GM12891 (cell line): ENCODE measurements at regions not wholly inside any gene's neighbourhood (a gene's known extent, or its start where the extent isn't known, plus 50 kb on each side); places are given as distances from the start of the nearest gene placed in this dataset.
"Not testable (repeated sequence)": the region's sequence is repeated elsewhere in the genome, so short reads cannot be mapped to it uniquely, and the experiment has no call there.

Experiments
- DNase-seq: peaks from one replicate; pipeline ENCODE4 v3.0.0; 2011; ENCODE audit warnings: low spot score; ENCODE audit not compliant: insufficient read length
- FAIRE-seq: peaks from 2 replicates; lab custom pipeline; 2011; peaks lifted over from hg19 to GRCh38; lab: Jason Lieb, UNC
- PAX5 ChIP-seq: IDR thresholded peaks from 2 replicates; pipeline ENCODE4 v1.6.1; 2011; ENCODE audit warnings: low read length, moderate library complexity, mild to moderate bottlenecking; ENCODE audit not compliant: insufficient read depth, severe bottlenecking
- POLR2A ChIP-seq: IDR thresholded peaks from 2 replicates; pipeline ENCODE4 v1.6.1; 2011; ENCODE audit warnings: low read depth, low read length, control low read depth
- POLR2AphosphoS5 ChIP-seq: IDR thresholded peaks from 2 replicates; pipeline ENCODE4 v1.6.1; 2011; ENCODE audit warnings: low read depth, low read length, control low read depth
- POU2F2 ChIP-seq: IDR thresholded peaks from 2 replicates; pipeline ENCODE4 v1.6.1; 2011; ENCODE audit warnings: low read depth, mild to moderate bottlenecking, control low read depth, low read length, moderate library complexity
- SPI1 ChIP-seq: IDR thresholded peaks from 2 replicates; pipeline ENCODE4 v1.6.1; 2011; ENCODE audit warnings: low read depth, low read length, control low read depth
- TAF1 ChIP-seq: IDR thresholded peaks from 2 replicates; pipeline ENCODE4 v1.6.1; 2011; ENCODE audit warnings: low read depth, low read length, control low read depth

DNA sequence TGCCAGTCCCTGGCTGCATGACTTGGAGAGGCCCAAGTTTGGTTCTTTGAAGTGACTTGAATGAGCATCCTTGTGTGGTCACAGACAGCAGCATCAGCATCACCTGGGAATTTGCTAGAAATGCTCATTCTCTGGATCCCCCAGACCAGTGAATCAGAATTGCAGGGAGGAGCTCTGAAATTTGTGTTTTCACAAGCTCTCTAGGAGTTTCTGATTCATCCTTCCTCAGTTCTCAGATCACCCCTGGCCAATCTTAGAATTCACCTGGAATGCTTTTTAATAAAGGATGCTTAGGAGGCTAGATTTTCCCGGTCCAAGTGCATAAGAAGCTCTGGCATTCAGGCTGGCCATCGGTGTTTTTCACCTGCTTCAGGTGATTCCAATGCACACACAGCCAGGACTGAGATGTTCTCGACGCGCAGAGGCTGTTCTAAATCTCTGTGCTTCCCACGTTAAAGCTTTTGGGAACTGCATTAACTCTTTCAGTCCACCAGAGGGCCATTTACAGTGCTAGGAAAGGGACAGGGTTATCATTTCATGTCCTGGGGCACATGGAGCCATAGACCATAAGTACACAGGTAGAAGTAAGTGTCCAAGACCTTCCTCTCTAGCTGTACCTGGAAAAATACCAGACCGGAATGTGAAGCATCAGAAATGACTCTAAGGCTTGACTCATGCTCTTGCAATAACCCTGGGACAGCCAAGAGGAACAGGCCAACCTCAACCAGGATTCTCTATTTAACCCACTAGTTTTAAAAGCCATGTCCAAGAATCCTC, 85.7 kb upstream of the XYLT1 start:
- FAIRE-seq (peak; percentile 35), DNase-seq (no peak)
- TF ChIP-seq PAX5 = no peak
- no peak for TF ChIP-seq POLR2A
- TF ChIP-seq TAF1 = no peak
- TF ChIP-seq SPI1 = no peak
- TF ChIP-seq POU2F2 = no peak
- no peak for TF ChIP-seq POLR2AphosphoS5

DNA sequence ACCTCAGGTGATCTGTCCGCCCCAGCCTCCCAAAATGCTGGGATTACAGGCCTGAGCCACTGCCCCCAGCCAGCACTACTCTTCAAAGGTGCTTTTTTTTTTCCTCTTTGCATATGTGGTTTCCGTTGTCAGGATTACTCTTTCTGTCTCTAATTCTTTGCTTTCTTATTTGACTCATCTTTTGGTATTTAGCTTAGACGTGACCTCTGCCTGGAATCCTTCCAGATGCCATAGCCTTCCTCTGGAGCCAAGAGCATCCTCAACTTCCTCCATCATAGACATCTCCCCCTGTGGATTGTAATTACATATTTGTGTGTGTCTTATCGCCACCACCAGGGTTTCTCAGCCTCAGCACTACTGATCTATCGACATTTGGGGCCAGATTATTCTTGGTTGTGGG, 84.4 kb upstream of the XYLT1 start:
- TF ChIP-seq TAF1 (no peak), POU2F2 (no peak), PAX5 (no peak), POLR2A (no peak), POLR2AphosphoS5 (no peak), SPI1 (no peak)
- DNase-seq (no peak), FAIRE-seq (no peak)

DNA sequence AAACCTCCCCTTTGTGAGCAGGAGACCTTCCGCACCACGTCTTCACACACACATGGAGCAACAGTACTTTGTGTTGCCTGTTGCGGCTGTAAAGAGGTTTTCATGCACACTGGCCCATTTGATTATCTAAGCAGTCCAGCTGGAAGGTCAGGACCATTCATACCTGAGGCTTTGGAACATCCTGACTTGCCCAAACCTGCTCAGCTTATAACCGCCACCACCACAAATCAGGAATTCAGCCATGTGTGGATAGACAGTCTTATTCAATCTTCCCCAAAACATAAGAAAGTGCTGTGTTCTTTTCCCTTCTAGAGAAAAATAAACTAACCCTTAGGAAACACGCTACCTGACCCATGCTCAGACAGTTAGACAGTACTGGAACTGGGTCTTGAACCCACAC, 81.6 kb upstream of the XYLT1 start:
- FAIRE-seq = no peak
- no peak for DNase-seq
- TF ChIP-seq POLR2A (no peak), SPI1 (no peak), PAX5 (no peak), POU2F2 (no peak), POLR2AphosphoS5 (no peak), TAF1 (no peak)

DNA sequence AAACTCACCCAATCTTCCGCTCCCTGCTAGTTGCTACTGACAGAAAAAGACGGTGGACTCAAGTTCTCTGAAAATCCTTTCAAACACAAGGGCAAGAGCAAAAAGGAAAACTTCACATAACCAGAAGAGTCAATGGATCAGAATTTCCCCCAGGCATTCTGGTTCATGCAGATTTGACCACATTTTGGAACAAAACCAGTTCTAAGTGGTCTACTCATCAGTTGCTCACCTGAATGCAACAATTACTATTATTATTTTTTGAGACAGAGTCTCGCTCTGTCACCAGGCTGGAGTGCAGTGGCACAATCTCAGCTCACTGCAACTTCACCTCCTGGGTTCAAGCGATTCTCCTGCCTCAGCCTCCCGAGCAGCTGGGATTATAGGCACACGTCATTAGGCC, 80.9 kb upstream of the XYLT1 start:
- DNase-seq, FAIRE-seq: not testable (repeated sequence)

DNA sequence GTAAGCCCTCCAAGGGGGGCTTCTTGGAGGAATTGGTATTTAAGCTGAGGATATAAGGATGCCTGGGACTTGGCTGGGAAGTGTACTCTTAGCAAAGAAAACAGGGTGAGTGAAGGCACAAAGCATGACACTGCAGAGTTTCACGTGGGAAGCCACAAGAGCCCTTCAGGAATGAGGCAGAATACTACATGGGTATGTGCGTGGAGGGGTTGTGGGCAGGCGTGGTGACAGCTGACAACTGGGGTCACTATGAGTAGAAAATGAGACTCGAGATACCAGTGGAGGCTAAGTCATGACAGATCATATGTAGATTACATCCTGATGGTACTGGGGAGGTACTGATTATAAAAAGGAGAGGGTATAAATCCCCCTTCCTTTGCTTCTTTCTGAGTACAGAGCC, 78.1 kb upstream of the XYLT1 start:
- TF ChIP-seq PAX5 (no peak), TAF1 (no peak), POLR2A (no peak), SPI1 (no peak), POU2F2 (no peak), POLR2AphosphoS5 (no peak)
- DNase-seq (no peak), FAIRE-seq (no peak)

DNA sequence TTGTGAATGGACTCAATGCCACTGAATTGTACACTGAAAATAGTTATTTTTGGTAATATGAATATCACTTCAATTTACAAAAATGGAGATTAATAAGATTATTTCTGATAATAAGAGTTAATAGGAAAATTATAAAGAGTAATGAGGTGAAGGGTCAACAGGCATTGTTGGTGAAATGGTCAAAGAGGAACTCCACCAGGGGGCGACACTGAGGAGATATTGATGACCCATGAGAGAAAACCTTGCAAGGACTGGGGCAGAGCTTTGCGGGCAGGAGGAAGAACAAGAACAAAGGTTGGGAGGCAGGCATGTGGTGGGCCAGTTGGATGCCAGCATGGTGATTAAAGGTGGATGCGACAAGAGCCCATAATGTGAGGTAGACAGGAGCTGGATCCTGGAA, 74.0 kb upstream of the XYLT1 start:
- FAIRE-seq (no peak), DNase-seq (no peak)
- TF ChIP-seq POLR2AphosphoS5 (no peak), SPI1 (no peak), PAX5 (no peak), TAF1 (no peak), POLR2A (no peak)

DNA sequence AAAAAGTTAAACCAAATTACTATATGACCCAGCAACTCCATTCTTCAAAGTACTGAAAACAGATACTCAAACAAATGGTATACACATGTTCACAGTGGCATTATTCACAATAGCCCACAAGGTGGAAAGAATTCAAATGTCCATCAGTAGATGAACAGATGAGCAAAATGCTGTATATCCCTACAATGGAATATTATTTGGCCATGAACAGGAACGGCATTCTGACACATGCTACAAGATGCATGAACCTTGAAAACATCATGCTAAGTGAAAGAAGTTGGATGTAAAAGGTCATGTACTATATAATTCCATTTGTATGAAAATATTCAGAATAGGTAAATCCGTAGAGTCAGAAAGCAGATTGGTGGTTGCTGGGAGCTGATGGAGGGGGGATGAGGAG, 73.5 kb upstream of the XYLT1 start:
- no peak for DNase-seq
- no peak for FAIRE-seq
- no peak for TF ChIP-seq POU2F2
- no peak for TF ChIP-seq PAX5
- no peak for TF ChIP-seq SPI1
- TF ChIP-seq POLR2AphosphoS5 = no peak
- no peak for TF ChIP-seq TAF1
- TF ChIP-seq POLR2A = no peak

DNA sequence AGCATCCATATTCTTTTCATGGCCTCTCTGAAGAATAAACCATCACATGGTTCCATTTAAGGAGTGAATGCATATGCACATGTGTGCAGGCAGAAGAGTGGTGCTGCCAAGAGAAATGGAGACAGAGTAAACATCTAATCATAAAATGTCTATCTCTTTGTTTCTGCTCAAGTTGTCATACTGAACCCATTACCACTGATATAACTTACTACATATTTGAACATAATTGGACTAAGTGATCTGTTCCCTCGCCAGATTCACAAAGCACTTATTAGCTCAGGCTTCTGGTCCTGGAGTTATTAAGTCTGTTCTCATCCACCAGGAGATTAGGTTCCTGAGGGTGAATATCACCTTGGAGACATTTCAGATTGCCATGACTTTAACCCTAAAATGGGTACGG, 72.3 kb upstream of the XYLT1 start:
- DNase-seq (no peak), FAIRE-seq (no peak)
- no peak for TF ChIP-seq POLR2AphosphoS5
- TF ChIP-seq SPI1 = no peak
- no peak for TF ChIP-seq POU2F2
- no peak for TF ChIP-seq TAF1
- TF ChIP-seq PAX5 = no peak
- TF ChIP-seq POLR2A = no peak

DNA sequence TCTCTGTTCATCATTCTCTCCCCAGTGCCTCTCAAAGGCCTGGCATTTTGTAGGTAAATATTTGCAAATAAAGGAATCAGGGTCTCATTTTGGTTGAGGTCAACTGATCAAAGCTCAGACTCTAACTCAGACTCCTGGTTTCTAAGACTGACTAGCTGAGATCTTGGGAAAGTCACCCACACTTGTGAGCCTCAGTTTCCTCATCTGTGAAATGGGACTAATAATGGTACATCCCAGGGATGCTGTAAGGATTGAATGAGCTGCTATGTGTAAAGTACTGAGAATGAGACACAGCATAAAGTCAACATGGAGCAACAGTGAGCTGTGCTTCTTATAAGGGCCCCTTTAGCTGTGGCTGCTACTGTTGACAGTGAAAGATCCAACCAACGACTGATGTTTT, 70.6 kb upstream of the XYLT1 start:
- no peak for DNase-seq
- TF ChIP-seq PAX5 (no peak), POLR2A (no peak), SPI1 (no peak), TAF1 (no peak), POU2F2 (no peak), POLR2AphosphoS5 (no peak)
- FAIRE-seq = no peak

DNA sequence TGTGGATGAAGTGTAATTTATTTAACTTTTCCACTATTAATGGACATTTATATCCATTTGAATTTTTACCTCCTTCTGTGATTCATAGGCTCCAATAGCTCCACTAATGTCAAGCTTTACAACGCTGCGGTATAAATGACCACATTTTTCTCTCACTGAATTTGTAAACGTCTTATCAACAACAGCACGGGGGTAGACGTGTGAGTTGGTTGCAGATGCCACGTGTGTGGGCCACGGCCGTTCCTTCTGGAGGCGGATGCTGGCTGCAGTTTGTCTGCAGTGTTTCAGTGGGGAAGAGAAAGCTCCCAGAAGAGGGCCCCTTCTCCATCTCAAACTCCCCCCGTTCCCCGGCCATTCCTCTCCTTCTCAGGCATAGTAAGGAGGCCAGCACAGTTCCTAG, 68.2 kb upstream of the XYLT1 start:
- no peak for DNase-seq
- TF ChIP-seq SPI1 = no peak
- TF ChIP-seq POLR2A = no peak
- TF ChIP-seq POU2F2 = no peak
- no peak for TF ChIP-seq PAX5
- no peak for TF ChIP-seq TAF1
- no peak for TF ChIP-seq POLR2AphosphoS5
- no peak for FAIRE-seq
